ENCODE measurements at regions not wholly inside any gene's neighbourhood (a gene's known extent, or its start where the extent isn't known, plus 50 kb on each side); places are given as distances from the start of the nearest gene placed in this dataset.

- no peaks in the 10 kb centered on the region for H3K27me3 ChIP-seq (ENCODE audit: control insufficient read depth, insufficient read depth, low read length, poor library complexity, severe bottlenecking)
- peaks cover 12% of the 10 kb centered on the region for H3K4me1 ChIP-seq (ENCODE audit: control insufficient read depth, insufficient read depth, low read length)
- H3K4me3 ChIP-seq (ENCODE audit: insufficient read depth, low read depth, low read length) = no peak overlapping the region
- no peak overlapping the region for H3K27ac ChIP-seq (ENCODE audit: insufficient read depth, low read depth, low read length, poor library complexity, severe bottlenecking)
- 100% methylated on average over 2 of the region's 2 CpGs; no CpG with 5 or more reads in 1 of the 2 experiments for WGBS, 2 experiments
- no peaks in the 10 kb centered on the region for H3K36me3 ChIP-seq (ENCODE audit: control insufficient read depth, insufficient read depth, low read length)
- no peaks in the 10 kb centered on the region for H3K9me3 ChIP-seq (ENCODE audit: control insufficient read depth, low read length)
Measured at GRCh38 chr21:15197696-15198095, 132.9 kb upstream of the NRIP1 start.

GRCh38 chr21:15199414-15200383 is 134.9 kb upstream of the NRIP1 start:
- Histone ChIP-seq H3K27me3 (ENCODE audit: control insufficient read depth, insufficient read depth, low read length, poor library complexity, severe bottlenecking) (no peaks in the 10 kb centered on the region), H3K4me3 (ENCODE audit: insufficient read depth, low read depth, low read length) (no peak overlapping the region), H3K4me1 (ENCODE audit: control insufficient read depth, insufficient read depth, low read length) (peaks cover 12% of the 10 kb centered on the region), H3K27ac (ENCODE audit: insufficient read depth, low read depth, low read length, poor library complexity, severe bottlenecking) (no peak overlapping the region), H3K36me3 (ENCODE audit: control insufficient read depth, insufficient read depth, low read length) (no peaks in the 10 kb centered on the region), H3K9me3 (ENCODE audit: control insufficient read depth, low read length) (no peaks in the 10 kb centered on the region)
- 70 to 74% methylated on average over 7 to 8 of the region's 8 CpGs for WGBS, 2 experiments

- Histone ChIP-seq H3K36me3 (ENCODE audit: control insufficient read depth, insufficient read depth, low read length) (no peaks in the 10 kb centered on the region), H3K27ac (ENCODE audit: insufficient read depth, low read depth, low read length, poor library complexity, severe bottlenecking) (no peak overlapping the region), H3K4me1 (ENCODE audit: control insufficient read depth, insufficient read depth, low read length) (peaks cover 12% of the 10 kb centered on the region), H3K9me3 (ENCODE audit: control insufficient read depth, low read length) (no peaks in the 10 kb centered on the region), H3K4me3 (ENCODE audit: insufficient read depth, low read depth, low read length) (no peak overlapping the region), H3K27me3 (ENCODE audit: control insufficient read depth, insufficient read depth, low read length, poor library complexity, severe bottlenecking) (no peaks in the 10 kb centered on the region)
- WGBS, 2 experiments = 87 to 93% methylated on average over 2 to 3 of the region's 3 CpGs
Measured at GRCh38 chr21:15203740-15204139, 138.9 kb upstream of the NRIP1 start.

GRCh38 chr21:15204140-15204969 is 139.6 kb upstream of the NRIP1 start:
- Histone ChIP-seq H3K4me1 (ENCODE audit: control insufficient read depth, insufficient read depth, low read length) (peaks cover 11% of the 10 kb centered on the region), H3K36me3 (ENCODE audit: control insufficient read depth, insufficient read depth, low read length) (no peaks in the 10 kb centered on the region), H3K4me3 (ENCODE audit: insufficient read depth, low read depth, low read length) (no peak overlapping the region), H3K9me3 (ENCODE audit: control insufficient read depth, low read length) (no peaks in the 10 kb centered on the region), H3K27me3 (ENCODE audit: control insufficient read depth, insufficient read depth, low read length, poor library complexity, severe bottlenecking) (no peaks in the 10 kb centered on the region), H3K27ac (ENCODE audit: insufficient read depth, low read depth, low read length, poor library complexity, severe bottlenecking) (no peak overlapping the region)
- WGBS, 2 experiments = 94% methylated on average over 13 of the region's 13 CpGs

GRCh38 chr21:15204970-15205286 is 140.1 kb upstream of the NRIP1 start:
- WGBS, 2 experiments = 94% methylated on average over 4 of the region's 4 CpGs

GRCh38 chr21:15206514-15206913 is 141.7 kb upstream of the NRIP1 start:
- 89 to 94% methylated on average over 5 of the region's 5 CpGs for WGBS, 2 experiments

More at GRCh38 chr21:15204970-15205286, 140.1 kb upstream of the NRIP1 start:
- H3K4me3 ChIP-seq (ENCODE audit: insufficient read depth, low read depth, low read length) = no peak overlapping the region
- no peak overlapping the region for H3K27ac ChIP-seq (ENCODE audit: insufficient read depth, low read depth, low read length, poor library complexity, severe bottlenecking)
- H3K36me3 ChIP-seq (ENCODE audit: control insufficient read depth, insufficient read depth, low read length) = no peaks in the 10 kb centered on the region
- H3K4me1 ChIP-seq (ENCODE audit: control insufficient read depth, insufficient read depth, low read length) = peaks cover 7% of the 10 kb centered on the region
- H3K9me3 ChIP-seq (ENCODE audit: control insufficient read depth, low read length) = no peaks in the 10 kb centered on the region
- no peaks in the 10 kb centered on the region for H3K27me3 ChIP-seq (ENCODE audit: control insufficient read depth, insufficient read depth, low read length, poor library complexity, severe bottlenecking)

GRCh38 chr21:15207231-15207630 is 142.4 kb upstream of the NRIP1 start:
- WGBS, 2 experiments = 93% methylated on average over 4 of the region's 4 CpGs
- no peaks in the 10 kb centered on the region for H3K36me3 ChIP-seq (ENCODE audit: control insufficient read depth, insufficient read depth, low read length)
- H3K4me1 ChIP-seq (ENCODE audit: control insufficient read depth, insufficient read depth, low read length) = no peaks in the 10 kb centered on the region
- no peaks in the 10 kb centered on the region for H3K27me3 ChIP-seq (ENCODE audit: control insufficient read depth, insufficient read depth, low read length, poor library complexity, severe bottlenecking)
- H3K27ac ChIP-seq (ENCODE audit: insufficient read depth, low read depth, low read length, poor library complexity, severe bottlenecking) = no peak overlapping the region
- H3K9me3 ChIP-seq (ENCODE audit: control insufficient read depth, low read length) = no peaks in the 10 kb centered on the region
- no peak overlapping the region for H3K4me3 ChIP-seq (ENCODE audit: insufficient read depth, low read depth, low read length)

More at GRCh38 chr21:15206514-15206913, 141.7 kb upstream of the NRIP1 start:
- H3K4me3 ChIP-seq (ENCODE audit: insufficient read depth, low read depth, low read length) = no peak overlapping the region
- no peaks in the 10 kb centered on the region for H3K27me3 ChIP-seq (ENCODE audit: control insufficient read depth, insufficient read depth, low read length, poor library complexity, severe bottlenecking)
- H3K27ac ChIP-seq (ENCODE audit: insufficient read depth, low read depth, low read length, poor library complexity, severe bottlenecking) = no peak overlapping the region
- no peaks in the 10 kb centered on the region for H3K36me3 ChIP-seq (ENCODE audit: control insufficient read depth, insufficient read depth, low read length)
- no peaks in the 10 kb centered on the region for H3K9me3 ChIP-seq (ENCODE audit: control insufficient read depth, low read length)
- no peaks in the 10 kb centered on the region for H3K4me1 ChIP-seq (ENCODE audit: control insufficient read depth, insufficient read depth, low read length)

GRCh38 chr21:15207635-15208370 is 143.0 kb upstream of the NRIP1 start:
- WGBS, 2 experiments = 94 to 95% methylated on average over 13 of the region's 13 CpGs
- H3K4me1 ChIP-seq (ENCODE audit: control insufficient read depth, insufficient read depth, low read length) = no peaks in the 10 kb centered on the region

GRCh38 chr21:15208786-15209185 is 144.0 kb upstream of the NRIP1 start:
- WGBS, 2 experiments = 86 to 96% methylated on average over 4 of the region's 4 CpGs
- no peaks in the 10 kb centered on the region for H3K36me3 ChIP-seq (ENCODE audit: control insufficient read depth, insufficient read depth, low read length)
- H3K27me3 ChIP-seq (ENCODE audit: control insufficient read depth, insufficient read depth, low read length, poor library complexity, severe bottlenecking) = no peaks in the 10 kb centered on the region
- no peaks in the 10 kb centered on the region for H3K9me3 ChIP-seq (ENCODE audit: control insufficient read depth, low read length)
- no peak overlapping the region for H3K27ac ChIP-seq (ENCODE audit: insufficient read depth, low read depth, low read length, poor library complexity, severe bottlenecking)
- H3K4me3 ChIP-seq (ENCODE audit: insufficient read depth, low read depth, low read length) = no peak overlapping the region
- H3K4me1 ChIP-seq (ENCODE audit: control insufficient read depth, insufficient read depth, low read length) = no peaks in the 10 kb centered on the region

More at GRCh38 chr21:15207635-15208370, 143.0 kb upstream of the NRIP1 start:
- Histone ChIP-seq H3K27me3 (ENCODE audit: control insufficient read depth, insufficient read depth, low read length, poor library complexity, severe bottlenecking) (no peaks in the 10 kb centered on the region), H3K27ac (ENCODE audit: insufficient read depth, low read depth, low read length, poor library complexity, severe bottlenecking) (no peak overlapping the region), H3K36me3 (ENCODE audit: control insufficient read depth, insufficient read depth, low read length) (no peaks in the 10 kb centered on the region), H3K9me3 (ENCODE audit: control insufficient read depth, low read length) (no peaks in the 10 kb centered on the region), H3K4me3 (ENCODE audit: insufficient read depth, low read depth, low read length) (no peak overlapping the region)
